ENCODE measurements at regions not wholly inside any gene's neighbourhood (a gene's known extent, or its start where the extent isn't known, plus 50 kb on each side); places are given as distances from the start of the nearest gene placed in this dataset.

GRCh38 chr5:58024151-58024550 lies 435.7 kb downstream of the PLK2 start:
- TF ChIP-seq CTCF (IDR thresholded peaks at IDR 0.05) (no peak), EZH2phosphoT487 (IDR thresholded peaks at IDR 0.05) (no peak)
